Skeletal muscle tissue (tissue), 3 donors: ENCODE measurements at regions not wholly inside any gene's neighbourhood (a gene's known extent, or its start where the extent isn't known, plus 50 kb on each side); places are given as distances from the start of the nearest gene placed in this dataset.

Experiments used
- H3K27ac ChIP-seq: one replicate; pipeline ENCODE4 v1.7.0; 2013; ENCODE audit warnings: mild to moderate bottlenecking, low read depth, low read length, inconsistent platforms
- H3K27me3 ChIP-seq, 3 donors: one replicate each; pipeline ENCODE4 v1.7.0; 2013; ENCODE audit warnings: low read length in 3 of 3; ENCODE audit not compliant: control insufficient read depth in 3 of 3, insufficient read depth in 3 of 3
- H3K36me3 ChIP-seq, 3 donors: one replicate each; pipeline ENCODE4 v1.7.0; 2013; ENCODE audit warnings: low read length in 3 of 3; ENCODE audit not compliant: control insufficient read depth in 3 of 3, insufficient read depth in 3 of 3
- H3K4me1 ChIP-seq, 3 donors: one replicate each; pipeline ENCODE4 v1.7.0; 2013; ENCODE audit warnings: low read length in 3 of 3, mild to moderate bottlenecking in 3 of 3; ENCODE audit not compliant: control insufficient read depth in 3 of 3, insufficient read depth in 3 of 3
- H3K4me3 ChIP-seq, 3 donors: one replicate each; pipeline ENCODE4 v1.7.0; 2013; ENCODE audit warnings: low read length in 3 of 3
- H3K9ac ChIP-seq, 3 donors: one replicate each; pipeline ENCODE4 v1.7.0; 2013; ENCODE audit warnings: low read length in 3 of 3, mild to moderate bottlenecking in 3 of 3, moderate library complexity in 2 of 3, low read depth in 1 of 3
- H3K9me3 ChIP-seq, 3 donors: one replicate each; pipeline ENCODE4 v1.7.0; 2013; ENCODE audit warnings: low read length in 3 of 3; ENCODE audit not compliant: control insufficient read depth in 3 of 3
- donor health status: Osteomylitis.

GRCh38 chr16:77569406-77569805, 134.6 kb upstream of the ADAMTS18 start:
- Histone ChIP-seq H3K36me3 (no peaks in the 10 kb centered on the region), H3K9ac (no peak overlapping the region), H3K27ac (no peak overlapping the region), H3K27me3 (no peaks in the 10 kb centered on the region), H3K4me1 (no peaks in the 10 kb centered on the region), H3K9me3 (no peaks in the 10 kb centered on the region), H3K4me3 (no peak overlapping the region)

DNA sequence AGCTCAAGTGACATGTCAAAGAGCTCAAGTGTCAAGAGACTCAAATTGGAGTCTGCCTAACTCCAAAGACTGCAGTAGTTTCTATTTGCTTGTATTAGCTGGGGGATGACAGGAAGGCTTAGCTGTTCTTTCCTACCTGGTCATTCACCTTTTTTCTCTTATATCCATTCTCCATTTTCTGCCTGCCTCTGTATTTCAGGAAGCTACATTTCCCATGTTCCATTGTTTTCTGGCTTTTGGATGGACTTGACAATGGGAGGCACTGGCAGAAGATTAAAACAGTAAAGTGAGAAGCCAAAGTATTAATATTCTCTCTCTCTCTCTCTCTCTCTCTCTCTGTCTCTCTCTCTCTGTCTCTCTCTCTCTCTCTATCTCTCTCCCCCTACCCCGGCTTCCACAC, 135.7 kb upstream of the ADAMTS18 start:
- Histone ChIP-seq H3K9ac (no peak overlapping the region), H3K27me3 (no peaks in the 10 kb centered on the region)

GRCh38 chr16:77571115-77571862, 136.5 kb upstream of the ADAMTS18 start:
- Histone ChIP-seq H3K4me1 (no peaks in the 10 kb centered on the region), H3K27ac (no peak overlapping the region), H3K36me3 (no peaks in the 10 kb centered on the region), H3K9me3 (no peaks in the 10 kb centered on the region), H3K27me3 (no peaks in the 10 kb centered on the region), H3K9ac (no peak overlapping the region), H3K4me3 (no peak overlapping the region)

More for the DNA sequence above, 135.7 kb upstream of the ADAMTS18 start:
- Histone ChIP-seq H3K36me3 (no peaks in the 10 kb centered on the region), H3K4me1 (no peaks in the 10 kb centered on the region), H3K4me3 (no peak overlapping the region), H3K9me3 (no peaks in the 10 kb centered on the region), H3K27ac (no peak overlapping the region)

DNA sequence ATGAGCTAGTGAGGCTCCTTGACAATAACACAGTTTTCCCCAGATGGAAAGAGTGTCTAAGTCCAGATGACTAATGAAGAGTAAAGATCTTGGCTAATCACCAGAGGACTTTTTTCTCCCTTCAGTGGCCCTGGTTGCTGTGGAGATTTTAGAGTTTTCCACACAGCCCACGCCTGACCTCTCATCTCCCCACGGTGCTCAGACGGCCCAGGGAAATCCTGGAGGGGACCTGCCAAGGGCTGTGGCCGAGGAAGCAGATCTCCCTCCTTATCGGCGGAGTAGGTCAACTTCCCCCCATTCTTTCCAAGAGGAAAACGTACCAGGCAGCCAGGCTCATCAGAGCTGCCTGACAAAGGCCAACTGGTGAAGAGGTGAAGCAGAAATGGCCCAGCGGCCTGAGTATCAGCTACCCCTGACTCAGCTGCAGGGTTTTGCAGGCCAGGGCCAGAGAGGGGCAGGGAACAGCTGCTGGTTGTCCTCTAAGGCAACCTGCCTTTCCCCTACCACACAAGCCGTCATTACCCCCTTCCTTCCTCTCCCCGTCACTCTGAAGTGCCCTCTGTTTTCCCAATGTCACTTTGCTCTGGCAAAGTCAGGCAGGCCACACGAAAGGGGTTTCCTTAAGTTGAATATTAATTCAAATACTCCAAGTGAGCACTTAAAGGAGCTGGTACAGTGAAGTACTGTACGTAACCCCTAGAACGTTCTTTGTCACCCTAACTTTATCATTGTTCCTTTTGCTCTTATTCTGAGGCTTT, 140.2 kb upstream of the ADAMTS18 start:
- H3K27ac ChIP-seq: peak overlapping the region; percentile 32

GRCh38 chr16:77579351-77579891, 142.9 kb upstream of the NUDT7 start:
- H3K9ac ChIP-seq: no peak overlapping the region
- no peak overlapping the region for H3K4me3 ChIP-seq
- no peaks in the 10 kb centered on the region for H3K9me3 ChIP-seq
- no peak overlapping the region for H3K27ac ChIP-seq
- no peaks in the 10 kb centered on the region for H3K36me3 ChIP-seq
- H3K4me1 ChIP-seq: peaks cover 0 to 8% (median 2%) of the 10 kb centered on the region in 3 donors
- H3K27me3 ChIP-seq: peaks cover 0 to 3% (median 0%) of the 10 kb centered on the region in 3 donors

More for the DNA sequence above, 140.2 kb upstream of the ADAMTS18 start:
- Histone ChIP-seq H3K9me3 (no peaks in the 10 kb centered on the region), H3K36me3 (no peaks in the 10 kb centered on the region), H3K27me3 (no peaks in the 10 kb centered on the region), H3K9ac (no peak overlapping the region), H3K4me1 (peaks cover 0 to 5% (median 2%) of the 10 kb centered on the region in 3 donors), H3K4me3 (no peak overlapping the region)

DNA sequence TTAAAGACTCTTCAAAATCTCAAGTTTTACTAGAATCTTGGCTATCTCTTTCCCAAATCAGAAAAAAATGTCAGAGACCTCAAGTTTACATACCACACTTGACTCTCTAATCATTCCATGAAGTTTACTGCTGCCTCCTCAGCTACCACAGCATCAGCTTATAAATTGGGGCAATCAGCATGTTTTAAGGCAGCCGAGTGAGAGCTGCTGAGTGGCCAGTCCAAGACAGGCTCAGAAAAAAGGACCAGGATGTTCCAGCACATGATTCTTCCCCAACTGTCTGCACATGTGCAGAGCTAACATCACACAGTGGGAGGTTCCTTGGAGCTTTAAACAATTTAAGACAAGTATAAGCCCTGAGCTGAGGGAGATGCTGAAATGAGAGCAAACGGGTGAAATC, 140.6 kb upstream of the NUDT7 start:
- Histone ChIP-seq H3K27me3 (peaks cover 0 to 3% (median 0%) of the 10 kb centered on the region in 3 donors), H3K4me1 (peaks cover 0 to 8% (median 2%) of the 10 kb centered on the region in 3 donors), H3K9ac (no peak overlapping the region), H3K27ac (no peak overlapping the region), H3K36me3 (no peaks in the 10 kb centered on the region), H3K4me3 (no peak overlapping the region), H3K9me3 (no peaks in the 10 kb centered on the region)

- Histone ChIP-seq H3K9ac (no peak overlapping the region), H3K36me3 (no peaks in the 10 kb centered on the region), H3K4me3 (no peak overlapping the region), H3K4me1 (peaks cover 0 to 8% (median 2%) of the 10 kb centered on the region in 3 donors), H3K27me3 (peaks cover 0 to 3% (median 0%) of the 10 kb centered on the region in 3 donors), H3K27ac (no peak overlapping the region), H3K9me3 (no peaks in the 10 kb centered on the region)
Measured at GRCh38 chr16:77584205-77584859, 138.0 kb upstream of the NUDT7 start.

- no peaks in the 10 kb centered on the region for H3K36me3 ChIP-seq
- H3K9ac ChIP-seq: no peak overlapping the region
- peaks cover 0 to 3% (median 0%) of the 10 kb centered on the region in 3 donors for H3K27me3 ChIP-seq
- H3K4me1 ChIP-seq: peaks cover 0 to 2% (median 0%) of the 10 kb centered on the region in 3 donors
- H3K9me3 ChIP-seq: no peaks in the 10 kb centered on the region
- peak overlapping the region; percentile 57 for H3K27ac ChIP-seq
- H3K4me3 ChIP-seq: no peak overlapping the region
Measured at GRCh38 chr16:77585379-77586251, 136.7 kb upstream of the NUDT7 start.

DNA sequence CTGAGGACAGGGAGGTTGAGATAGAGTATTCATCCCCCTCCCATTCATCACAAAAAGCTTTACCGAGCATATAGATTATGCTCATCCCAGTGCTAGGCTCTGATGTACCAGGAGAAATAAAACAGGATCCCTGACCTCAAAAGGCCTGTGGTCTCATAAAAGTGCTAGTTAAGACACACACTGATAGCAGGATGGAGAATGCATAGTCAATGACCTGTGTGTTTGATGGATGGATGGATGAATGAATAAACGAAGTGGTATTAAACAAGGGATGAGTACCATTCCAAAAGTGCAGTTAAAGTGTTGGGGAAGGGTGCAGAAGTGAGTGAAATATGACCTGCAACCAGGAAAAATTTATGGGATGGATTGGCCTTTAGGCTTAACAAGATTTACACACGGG, 133.9 kb upstream of the NUDT7 start:
- H3K9ac ChIP-seq: no peak overlapping the region
- no peaks in the 10 kb centered on the region for H3K27me3 ChIP-seq
- H3K4me3 ChIP-seq: no peak overlapping the region
- peaks cover 0 to 2% (median under 1%) of the 10 kb centered on the region in 3 donors for H3K4me1 ChIP-seq
- no peak overlapping the region for H3K27ac ChIP-seq
- no peaks in the 10 kb centered on the region for H3K9me3 ChIP-seq
- no peaks in the 10 kb centered on the region for H3K36me3 ChIP-seq
